GM23338 (cell line): ENCODE measurements at regions not wholly inside any gene's neighbourhood (a gene's known extent, or its start where the extent isn't known, plus 50 kb on each side); places are given as distances from the start of the nearest gene placed in this dataset.

ENCODE experiments used
- ATAC-seq: fragments of 200-7000 bp; cut with Tn5 transposase; 3 replicates; pipeline ENCODE4 v1.9.1; 2020
- DNase-seq: peaks from one replicate; pipeline ENCODE4 v3.0.0-alpha.2; 2015; ENCODE audit warnings: low spot score
- H2AFZ ChIP-seq: fragments of 200-600 bp; sonication (generic); 2 replicates; pipeline ENCODE4 v1.8.0; 2016; ENCODE audit warnings: antibody characterized with exemption, mild to moderate bottlenecking, moderate library complexity
- H3F3A ChIP-seq: fragments of 200-600 bp; sonication (generic); replicated peaks from 2 replicates; pipeline ENCODE4 v1.8.0; 2017; ENCODE audit warnings: antibody characterized with exemption, mixed run types, low read depth
- H3K27ac ChIP-seq: fragments of 200-600 bp; sonication (generic); 2 replicates; pipeline ENCODE4 v1.6.1; 2016; ENCODE audit warnings: low read depth
- H3K27me3 ChIP-seq: fragments of 200-600 bp; sonication (generic); 2 replicates; pipeline ENCODE4 v1.8.0; 2016; ENCODE audit warnings: mild to moderate bottlenecking, mixed run types, moderate library complexity; ENCODE audit not compliant: insufficient read depth
- H3K36me3 ChIP-seq: fragments of 200-600 bp; sonication (generic); 2 replicates; pipeline ENCODE4 v1.8.0; 2016; ENCODE audit warnings: mild to moderate bottlenecking; ENCODE audit not compliant: insufficient read depth
- H3K4me1 ChIP-seq: fragments of 200-600 bp; sonication (generic); 2 replicates; pipeline ENCODE4 v1.8.0; 2016; ENCODE audit warnings: mild to moderate bottlenecking, moderate library complexity; ENCODE audit not compliant: insufficient read depth
- H3K4me2 ChIP-seq: fragments of 200-600 bp; sonication (generic); 2 replicates; pipeline ENCODE4 v1.7.1; 2017; ENCODE audit warnings: mixed run types
- H3K4me3 ChIP-seq: fragments of 200-600 bp; sonication (generic); 2 replicates; pipeline ENCODE4 v1.6.1; 2016; ENCODE audit warnings: mixed run types
- H3K79me2 ChIP-seq: fragments of 200-600 bp; sonication (generic); replicated peaks from 2 replicates; pipeline ENCODE4 v1.8.0; 2017; ENCODE audit warnings: mild to moderate bottlenecking; ENCODE audit not compliant: insufficient read depth
- H3K9me2 ChIP-seq: fragments of 200-600 bp; sonication (generic); 2 replicates; pipeline ENCODE4 v1.8.0; 2017; ENCODE audit not compliant: insufficient read depth
- H4K20me1 ChIP-seq: fragments of 200-600 bp; sonication (generic); replicated peaks from 2 replicates; pipeline ENCODE4 v1.8.0; 2017; ENCODE audit warnings: mild to moderate bottlenecking; ENCODE audit not compliant: insufficient read depth
- H3K27ac Mint-ChIP-seq: 2 replicates; pipeline ENCODE4 v1.8.0; 2020; ENCODE audit warnings: inconsistent platforms, mild to moderate bottlenecking, moderate library complexity, mixed read lengths
- H3K27me3 Mint-ChIP-seq: 3 replicates; pipeline ENCODE4 v1.8.0; 2022; ENCODE audit warnings: low read depth, mild to moderate bottlenecking, moderate library complexity, mixed read lengths, inconsistent platforms; ENCODE audit not compliant: insufficient read depth, poor library complexity
- H3K36me3 Mint-ChIP-seq: 3 replicates; pipeline ENCODE4 v1.8.0; 2021; ENCODE audit warnings: low read depth, mild to moderate bottlenecking, inconsistent platforms, moderate library complexity, mixed read lengths
- H3K4me1 Mint-ChIP-seq: 3 replicates; pipeline ENCODE4 v1.8.0; 2020; ENCODE audit warnings: mild to moderate bottlenecking, inconsistent platforms, mixed read lengths
- H3K4me3 Mint-ChIP-seq: 3 replicates; pipeline ENCODE4 v1.8.0; 2021; ENCODE audit warnings: moderate library complexity, mild to moderate bottlenecking, inconsistent platforms, mixed read lengths
- H3K9me3 Mint-ChIP-seq: 3 replicates; pipeline ENCODE4 v1.8.0; 2020; ENCODE audit warnings: moderate library complexity, mild to moderate bottlenecking, inconsistent platforms, mixed read lengths
- CREB1 ChIP-seq: fragments of 250-450 bp; sonication (Bioruptor Pico); IDR thresholded peaks from 2 replicates; pipeline ENCODE4 v1.5.0; 2020; ENCODE audit warnings: low read depth, mild to moderate bottlenecking, moderate library complexity
- EZH2 ChIP-seq: fragments of 200-600 bp; sonication (generic); IDR thresholded peaks from one replicate; pipeline ENCODE4 v1.8.0; 2017; ENCODE audit warnings: antibody characterized with exemption, mild to moderate bottlenecking, low read depth; ENCODE audit not compliant: unreplicated experiment
- EZH2phosphoT487 ChIP-seq: fragments of 200-600 bp; sonication (generic); IDR thresholded peaks from one replicate; pipeline ENCODE4 v1.8.1; 2018; ENCODE audit warnings: antibody characterized with exemption; ENCODE audit not compliant: unreplicated experiment
- JUNB ChIP-seq: IDR thresholded peaks from one replicate; pipeline ENCODE4 v1.6.1; 2016; ENCODE audit warnings: antibody characterized with exemption; ENCODE audit not compliant: unreplicated experiment
- NANOG ChIP-seq: IDR thresholded peaks from 2 replicates; pipeline ENCODE4 v1.6.1; 2016; ENCODE audit warnings: antibody characterized with exemption, borderline replicate concordance
- POLR2AphosphoS5 ChIP-seq: IDR thresholded peaks from 2 replicates; pipeline ENCODE4 v1.6.1; 2016; ENCODE audit warnings: antibody characterized with exemption, low read depth
- STAT1 ChIP-seq: IDR thresholded peaks from one replicate; pipeline ENCODE4 v1.6.1; 2016; ENCODE audit warnings: antibody characterized with exemption; ENCODE audit not compliant: unreplicated experiment
- ZNF114 ChIP-seq: fragments of 250-450 bp; sonication (Bioruptor Pico); IDR thresholded peaks from 2 replicates; pipeline ENCODE4 v1.5.0; 2020; ENCODE audit warnings: mild to moderate bottlenecking, moderate library complexity
- ZNF331 ChIP-seq: fragments of 250-450 bp; sonication (Bioruptor Pico); IDR thresholded peaks from 2 replicates; pipeline ENCODE4 v1.5.0; 2020; ENCODE audit warnings: low read depth, mild to moderate bottlenecking, moderate library complexity
- TF ChIP-seq, protein P1 (sequence below): IDR thresholded peaks from one replicate; pipeline ENCODE4 v1.6.1; 2018; ENCODE audit warnings: antibody characterized with exemption; ENCODE audit not compliant: unreplicated experiment
- TF ChIP-seq, protein P2 (sequence below): fragments of 250-450 bp; sonication (Bioruptor Pico); IDR thresholded peaks from 2 replicates; pipeline ENCODE4 v1.5.0; 2020; ENCODE audit warnings: mild to moderate bottlenecking, moderate library complexity
- TF ChIP-seq, protein P3 (sequence below), 2 experiments: fragments of 200-600 bp in 1 of 2; sonication (generic) in 1 of 2; conservative IDR thresholded peaks; 2 replicates each; pipeline versions ENCODE4 v1.5.1 to v1.6.1; 2016 to 2017; ENCODE audit warnings: antibody characterized with exemption in 2 of 2, low read depth in 2 of 2, mild to moderate bottlenecking in 2 of 2, moderate library complexity in 1 of 2
- TF ChIP-seq, protein P4 (sequence below): IDR thresholded peaks from 2 replicates; pipeline ENCODE4 v1.6.1; 2016; ENCODE audit warnings: antibody characterized with exemption

DNA sequence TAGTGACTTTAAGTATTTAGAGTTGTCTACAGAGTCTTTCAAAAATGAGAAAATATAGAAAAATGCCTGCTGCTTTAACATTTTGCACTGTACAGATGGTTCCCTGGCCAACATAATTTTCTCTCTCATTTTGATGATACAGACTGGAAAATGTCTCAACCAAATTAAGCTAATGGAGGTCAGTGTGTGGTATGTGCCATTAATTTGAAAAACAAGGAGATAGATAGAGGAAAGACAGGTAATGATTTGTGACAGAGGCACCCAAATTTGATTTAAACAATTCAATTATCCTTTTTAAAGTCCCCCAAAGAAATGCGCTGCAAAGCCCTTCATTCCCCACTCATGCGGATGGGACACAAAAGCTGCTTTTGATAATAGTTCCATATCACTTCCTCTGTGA lies 140.0 kb downstream of the ASCL1 start:
- no peak overlapping the region for H3K4me2 ChIP-seq
- ATAC-seq: no peak
- TF ChIP-seq EZH2phosphoT487 (no peak), ZNF114 (CRISPR knock-in tag) (no peak), STAT1 (no peak), CREB1 (CRISPR knock-in tag) (no peak), EZH2 (no peak), NANOG (no peak), ZNF331 (CRISPR knock-in tag) (no peak), JUNB (no peak), POLR2AphosphoS5 (no peak)
- TF ChIP-seq, protein P1, sequence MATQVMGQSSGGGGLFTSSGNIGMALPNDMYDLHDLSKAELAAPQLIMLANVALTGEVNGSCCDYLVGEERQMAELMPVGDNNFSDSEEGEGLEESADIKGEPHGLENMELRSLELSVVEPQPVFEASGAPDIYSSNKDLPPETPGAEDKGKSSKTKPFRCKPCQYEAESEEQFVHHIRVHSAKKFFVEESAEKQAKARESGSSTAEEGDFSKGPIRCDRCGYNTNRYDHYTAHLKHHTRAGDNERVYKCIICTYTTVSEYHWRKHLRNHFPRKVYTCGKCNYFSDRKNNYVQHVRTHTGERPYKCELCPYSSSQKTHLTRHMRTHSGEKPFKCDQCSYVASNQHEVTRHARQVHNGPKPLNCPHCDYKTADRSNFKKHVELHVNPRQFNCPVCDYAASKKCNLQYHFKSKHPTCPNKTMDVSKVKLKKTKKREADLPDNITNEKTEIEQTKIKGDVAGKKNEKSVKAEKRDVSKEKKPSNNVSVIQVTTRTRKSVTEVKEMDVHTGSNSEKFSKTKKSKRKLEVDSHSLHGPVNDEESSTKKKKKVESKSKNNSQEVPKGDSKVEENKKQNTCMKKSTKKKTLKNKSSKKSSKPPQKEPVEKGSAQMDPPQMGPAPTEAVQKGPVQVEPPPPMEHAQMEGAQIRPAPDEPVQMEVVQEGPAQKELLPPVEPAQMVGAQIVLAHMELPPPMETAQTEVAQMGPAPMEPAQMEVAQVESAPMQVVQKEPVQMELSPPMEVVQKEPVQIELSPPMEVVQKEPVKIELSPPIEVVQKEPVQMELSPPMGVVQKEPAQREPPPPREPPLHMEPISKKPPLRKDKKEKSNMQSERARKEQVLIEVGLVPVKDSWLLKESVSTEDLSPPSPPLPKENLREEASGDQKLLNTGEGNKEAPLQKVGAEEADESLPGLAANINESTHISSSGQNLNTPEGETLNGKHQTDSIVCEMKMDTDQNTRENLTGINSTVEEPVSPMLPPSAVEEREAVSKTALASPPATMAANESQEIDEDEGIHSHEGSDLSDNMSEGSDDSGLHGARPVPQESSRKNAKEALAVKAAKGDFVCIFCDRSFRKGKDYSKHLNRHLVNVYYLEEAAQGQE: no peak
- TF ChIP-seq, protein P2, sequence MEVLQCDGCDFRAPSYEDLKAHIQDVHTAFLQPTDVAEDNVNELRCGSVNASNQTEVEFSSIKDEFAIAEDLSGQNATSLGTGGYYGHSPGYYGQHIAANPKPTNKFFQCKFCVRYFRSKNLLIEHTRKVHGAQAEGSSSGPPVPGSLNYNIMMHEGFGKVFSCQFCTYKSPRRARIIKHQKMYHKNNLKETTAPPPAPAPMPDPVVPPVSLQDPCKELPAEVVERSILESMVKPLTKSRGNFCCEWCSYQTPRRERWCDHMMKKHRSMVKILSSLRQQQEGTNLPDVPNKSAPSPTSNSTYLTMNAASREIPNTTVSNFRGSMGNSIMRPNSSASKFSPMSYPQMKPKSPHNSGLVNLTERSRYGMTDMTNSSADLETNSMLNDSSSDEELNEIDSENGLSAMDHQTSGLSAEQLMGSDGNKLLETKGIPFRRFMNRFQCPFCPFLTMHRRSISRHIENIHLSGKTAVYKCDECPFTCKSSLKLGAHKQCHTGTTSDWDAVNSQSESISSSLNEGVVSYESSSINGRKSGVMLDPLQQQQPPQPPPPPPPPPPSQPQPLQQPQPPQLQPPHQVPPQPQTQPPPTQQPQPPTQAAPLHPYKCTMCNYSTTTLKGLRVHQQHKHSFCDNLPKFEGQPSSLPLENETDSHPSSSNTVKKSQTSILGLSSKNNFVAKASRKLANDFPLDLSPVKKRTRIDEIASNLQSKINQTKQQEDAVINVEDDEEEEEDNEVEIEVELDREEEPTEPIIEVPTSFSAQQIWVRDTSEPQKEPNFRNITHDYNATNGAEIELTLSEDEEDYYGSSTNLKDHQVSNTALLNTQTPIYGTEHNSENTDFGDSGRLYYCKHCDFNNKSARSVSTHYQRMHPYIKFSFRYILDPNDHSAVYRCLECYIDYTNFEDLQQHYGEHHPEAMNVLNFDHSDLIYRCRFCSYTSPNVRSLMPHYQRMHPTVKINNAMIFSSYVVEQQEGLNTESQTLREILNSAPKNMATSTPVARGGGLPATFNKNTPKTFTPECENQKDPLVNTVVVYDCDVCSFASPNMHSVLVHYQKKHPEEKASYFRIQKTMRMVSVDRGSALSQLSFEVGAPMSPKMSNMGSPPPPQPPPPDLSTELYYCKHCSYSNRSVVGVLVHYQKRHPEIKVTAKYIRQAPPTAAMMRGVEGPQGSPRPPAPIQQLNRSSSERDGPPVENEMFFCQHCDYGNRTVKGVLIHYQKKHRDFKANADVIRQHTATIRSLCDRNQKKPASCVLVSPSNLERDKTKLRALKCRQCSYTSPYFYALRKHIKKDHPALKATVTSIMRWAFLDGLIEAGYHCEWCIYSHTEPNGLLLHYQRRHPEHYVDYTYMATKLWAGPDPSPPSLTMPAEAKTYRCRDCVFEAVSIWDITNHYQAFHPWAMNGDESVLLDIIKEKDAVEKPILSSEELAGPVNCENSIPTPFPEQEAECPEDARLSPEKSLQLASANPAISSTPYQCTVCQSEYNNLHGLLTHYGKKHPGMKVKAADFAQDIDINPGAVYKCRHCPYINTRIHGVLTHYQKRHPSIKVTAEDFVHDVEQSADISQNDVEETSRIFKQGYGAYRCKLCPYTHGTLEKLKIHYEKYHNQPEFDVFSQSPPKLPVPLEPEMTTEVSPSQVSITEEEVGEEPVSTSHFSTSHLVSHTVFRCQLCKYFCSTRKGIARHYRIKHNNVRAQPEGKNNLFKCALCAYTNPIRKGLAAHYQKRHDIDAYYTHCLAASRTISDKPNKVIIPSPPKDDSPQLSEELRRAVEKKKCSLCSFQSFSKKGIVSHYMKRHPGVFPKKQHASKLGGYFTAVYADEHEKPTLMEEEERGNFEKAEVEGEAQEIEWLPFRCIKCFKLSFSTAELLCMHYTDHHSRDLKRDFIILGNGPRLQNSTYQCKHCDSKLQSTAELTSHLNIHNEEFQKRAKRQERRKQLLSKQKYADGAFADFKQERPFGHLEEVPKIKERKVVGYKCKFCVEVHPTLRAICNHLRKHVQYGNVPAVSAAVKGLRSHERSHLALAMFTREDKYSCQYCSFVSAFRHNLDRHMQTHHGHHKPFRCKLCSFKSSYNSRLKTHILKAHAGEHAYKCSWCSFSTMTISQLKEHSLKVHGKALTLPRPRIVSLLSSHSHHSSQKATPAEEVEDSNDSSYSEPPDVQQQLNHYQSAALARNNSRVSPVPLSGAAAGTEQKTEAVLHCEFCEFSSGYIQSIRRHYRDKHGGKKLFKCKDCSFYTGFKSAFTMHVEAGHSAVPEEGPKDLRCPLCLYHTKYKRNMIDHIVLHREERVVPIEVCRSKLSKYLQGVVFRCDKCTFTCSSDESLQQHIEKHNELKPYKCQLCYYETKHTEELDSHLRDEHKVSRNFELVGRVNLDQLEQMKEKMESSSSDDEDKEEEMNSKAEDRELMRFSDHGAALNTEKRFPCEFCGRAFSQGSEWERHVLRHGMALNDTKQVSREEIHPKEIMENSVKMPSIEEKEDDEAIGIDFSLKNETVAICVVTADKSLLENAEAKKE: no peak
- TF ChIP-seq, protein P3, sequence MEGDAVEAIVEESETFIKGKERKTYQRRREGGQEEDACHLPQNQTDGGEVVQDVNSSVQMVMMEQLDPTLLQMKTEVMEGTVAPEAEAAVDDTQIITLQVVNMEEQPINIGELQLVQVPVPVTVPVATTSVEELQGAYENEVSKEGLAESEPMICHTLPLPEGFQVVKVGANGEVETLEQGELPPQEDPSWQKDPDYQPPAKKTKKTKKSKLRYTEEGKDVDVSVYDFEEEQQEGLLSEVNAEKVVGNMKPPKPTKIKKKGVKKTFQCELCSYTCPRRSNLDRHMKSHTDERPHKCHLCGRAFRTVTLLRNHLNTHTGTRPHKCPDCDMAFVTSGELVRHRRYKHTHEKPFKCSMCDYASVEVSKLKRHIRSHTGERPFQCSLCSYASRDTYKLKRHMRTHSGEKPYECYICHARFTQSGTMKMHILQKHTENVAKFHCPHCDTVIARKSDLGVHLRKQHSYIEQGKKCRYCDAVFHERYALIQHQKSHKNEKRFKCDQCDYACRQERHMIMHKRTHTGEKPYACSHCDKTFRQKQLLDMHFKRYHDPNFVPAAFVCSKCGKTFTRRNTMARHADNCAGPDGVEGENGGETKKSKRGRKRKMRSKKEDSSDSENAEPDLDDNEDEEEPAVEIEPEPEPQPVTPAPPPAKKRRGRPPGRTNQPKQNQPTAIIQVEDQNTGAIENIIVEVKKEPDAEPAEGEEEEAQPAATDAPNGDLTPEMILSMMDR (conservative IDR thresholded peaks at IDR 0.05; ENCODE audit: low read depth in 2 of 2): no peak
- TF ChIP-seq, protein P4, sequence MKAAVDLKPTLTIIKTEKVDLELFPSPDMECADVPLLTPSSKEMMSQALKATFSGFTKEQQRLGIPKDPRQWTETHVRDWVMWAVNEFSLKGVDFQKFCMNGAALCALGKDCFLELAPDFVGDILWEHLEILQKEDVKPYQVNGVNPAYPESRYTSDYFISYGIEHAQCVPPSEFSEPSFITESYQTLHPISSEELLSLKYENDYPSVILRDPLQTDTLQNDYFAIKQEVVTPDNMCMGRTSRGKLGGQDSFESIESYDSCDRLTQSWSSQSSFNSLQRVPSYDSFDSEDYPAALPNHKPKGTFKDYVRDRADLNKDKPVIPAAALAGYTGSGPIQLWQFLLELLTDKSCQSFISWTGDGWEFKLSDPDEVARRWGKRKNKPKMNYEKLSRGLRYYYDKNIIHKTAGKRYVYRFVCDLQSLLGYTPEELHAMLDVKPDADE: no peak
- no peak overlapping the region for H3K27ac ChIP-seq
- H3F3A ChIP-seq: no peaks in the 10 kb centered on the region
- no peaks in the 10 kb centered on the region for H3K27me3 Mint-ChIP-seq
- no peak overlapping the region for H3K27ac Mint-ChIP-seq
- no peak overlapping the region for H3K4me3 Mint-ChIP-seq
- no peak overlapping the region for H3K4me3 ChIP-seq
- peaks cover 25% of the 10 kb centered on the region for H3K9me2 ChIP-seq
- no peaks in the 10 kb centered on the region for H3K36me3 Mint-ChIP-seq
- H3K79me2 ChIP-seq: no peaks in the 10 kb centered on the region
- H3K9me3 Mint-ChIP-seq: no peaks in the 10 kb centered on the region
- H4K20me1 ChIP-seq: no peaks in the 10 kb centered on the region
- no peak overlapping the region for H2AFZ ChIP-seq
- H3K36me3 ChIP-seq: no peaks in the 10 kb centered on the region
- peaks cover 6% of the 10 kb centered on the region; the same call in 1 of the 2 replicates for H3K4me1 ChIP-seq
- peaks cover 4% of the 10 kb centered on the region for H3K4me1 Mint-ChIP-seq
- H3K27me3 ChIP-seq: no peaks in the 10 kb centered on the region
- no peak for DNase-seq
